Heart left ventricle (tissue), 16 donors: ENCODE measurements at regions not wholly inside any gene's neighbourhood (a gene's known extent, or its start where the extent isn't known, plus 50 kb on each side); places are given as distances from the start of the nearest gene placed in this dataset.

ENCODE experiments used
- ATAC-seq, 4 donors: fragments of 200-7000 bp; cut with Tn5 transposase; one replicate each; pipeline ENCODE4 v1.9.1; 2020 to 2022; ENCODE audit warnings: moderate library complexity in 4 of 4, mild to moderate bottlenecking in 3 of 4, moderate number of reproducible peaks in 1 of 4
- DNase-seq, 5 donors: peaks; one replicate each; pipeline ENCODE4 v3.0.0-alpha.2; 2020
- H3K27ac ChIP-seq, 12 donors: fragments of 200-600 bp; sonication (generic) in 4 of 12; one replicate each; pipeline versions ENCODE4 v1.5.0 to v1.8.0; 2016 to 2022; ENCODE audit warnings: mild to moderate bottlenecking in 2 of 12
- H3K27me3 ChIP-seq, 9 donors: fragments of 200-600 bp; sonication (generic) in 2 of 9; one replicate each; pipeline versions ENCODE4 v1.5.1 to v1.8.0; 2016 to 2022; ENCODE audit warnings: mild to moderate bottlenecking in 3 of 9
- H3K36me3 ChIP-seq, 9 donors: fragments of 200-600 bp; sonication (generic) in 2 of 9; one replicate each; pipeline versions ENCODE4 v1.5.0 to v1.8.0; 2018 to 2022; ENCODE audit warnings: mild to moderate bottlenecking in 2 of 9
- H3K4me1 ChIP-seq, 12 donors: fragments of 200-600 bp; sonication (generic) in 4 of 12; one replicate each; pipeline versions ENCODE4 v1.5.0 to v1.8.0; 2016 to 2022; ENCODE audit warnings: mild to moderate bottlenecking in 3 of 12
- H3K4me3 ChIP-seq, 12 donors: fragments of 200-600 bp; sonication (generic) in 4 of 12; one replicate each; pipeline versions ENCODE4 v1.5.0 to v1.8.0; 2017 to 2022; ENCODE audit warnings: mild to moderate bottlenecking in 9 of 12, moderate library complexity in 4 of 12
- H3K9me3 ChIP-seq, 12 donors: fragments of 200-600 bp; sonication (generic) in 4 of 12; one replicate each; pipeline versions ENCODE4 v1.5.0 to v1.8.0; 2016 to 2022; ENCODE audit warnings: mild to moderate bottlenecking in 1 of 12
- CTCF ChIP-seq, 12 donors: fragments of 200-600 bp; sonication (generic) in 4 of 12; IDR thresholded peaks; one replicate each; pipeline versions ENCODE4 v1.5.0 to v1.8.0; 2018 to 2022; ENCODE audit warnings: antibody characterized with exemption in 12 of 12, mild to moderate bottlenecking in 5 of 12
- POLR2A ChIP-seq, 2 donors: fragments of 450-650 bp; IDR thresholded peaks; one replicate each; pipeline ENCODE4 v1.6.1; 2017; ENCODE audit warnings: antibody characterized with exemption in 2 of 2, mild to moderate bottlenecking in 2 of 2, moderate library complexity in 2 of 2
- WGBS, 4 donors: extraction: QIAGEN DNeasy Blood & Tissue Kit in 2 of 4; methylation state at CpG; one replicate each; pipeline versions ENCODE4 v1.1.5 to v1.1.7; 2013 to 2018; 5-methylcytosine and 5-hydroxymethylcytosine counted together
- intact Hi-C, 10 donors: fragments of 100-400 bp; cut with DNase I; formaldehyde crosslinking; loops; one replicate each; pipeline versions ENCODE4 v1.11.1 to v1.14.2; 2022
- donor health status: ischemic (EF 13 %, LVEDD 7.1; RV severe dilation, severe dysfunction).
- donor health status: healthy with polysubstance abuse.
- donor health status: DM: no; HTN: yes; CAD: no.
- donor health status: DM: no; HTN: no; CAD: no.
- donor health status: ischemic (EF 25% LVEDD 6.9; RV normal size, moderate dysfunction).
- donor health status: ischemic (EF 25% LVEDD 5.7; RV mildly dilated, moderate dysfunction).
- donor health status: healthy.
- donor health status: DM: yes; HTN: yes; CAD: no.
- donor health status: ischemic (EF 35%, LVEDD 5.7; RV mildly dilated, moderate dysfunction).
- donor health status: nonischemic (EF 11% LVEDD 7.7; RV severe dilation, severe dysfunction).
- donor health status: DM: yes; HTN: yes; CAD: no.
- donor health status: PGD.
- donor health status: ischemic (EF 29% LVEDD 5.4; RV normal size, mild dysfunction).
- donor health status: nonischemic (EF 23%, LVEDD 6.1; RV moderate dilation, normal function).

GRCh38 chr1:55912438-55912837, 666.9 kb downstream of the PLPP3 start:
- intact Hi-C loops = no loop called here
- no peaks in the 10 kb centered on the region for H3K9me3 ChIP-seq
- peaks cover 0 to 7% (median 0%) of the 10 kb centered on the region in 12 donors for H3K4me1 ChIP-seq
- TF ChIP-seq POLR2A (IDR thresholded peaks at IDR 0.05) (no peak), CTCF (IDR thresholded peaks at IDR 0.05) (no peak)
- no peaks in the 10 kb centered on the region for H3K36me3 ChIP-seq
- H3K27ac ChIP-seq = no peak overlapping the region
- DNase-seq (no peak), ATAC-seq (no peak)
- H3K27me3 ChIP-seq = no peaks in the 10 kb centered on the region
- H3K4me3 ChIP-seq = no peak overlapping the region
- WGBS, 4 donors = 97 to 99% (median 98%) methylated on average over 5 to 6 of the region's 6 CpGs

- H3K4me1 ChIP-seq = no peaks in the 10 kb centered on the region
- TF ChIP-seq CTCF (IDR thresholded peaks at IDR 0.05) (no peak), POLR2A (IDR thresholded peaks at IDR 0.05) (no peak)
- DNase-seq (no peak), ATAC-seq (no peak)
- no peak overlapping the region for H3K4me3 ChIP-seq
- peaks cover 0 to 13% (median 0%) of the 10 kb centered on the region in 12 donors for H3K9me3 ChIP-seq
- intact Hi-C loops = no loop called here
- H3K27ac ChIP-seq = no peak overlapping the region
- H3K36me3 ChIP-seq = no peaks in the 10 kb centered on the region
- no peaks in the 10 kb centered on the region for H3K27me3 ChIP-seq
- 93 to 97% (median 96%) methylated on average over 3 of the region's 3 CpGs for WGBS, 4 donors
These were observed 674.8 kb downstream of the PLPP3 start for GRCh38 chr1:55904541-55904940.

GRCh38 chr1:55898181-55898580, 681.2 kb downstream of the PLPP3 start:
- DNase-seq = no peak
- H3K27ac ChIP-seq = no peak overlapping the region
- H3K36me3 ChIP-seq = no peaks in the 10 kb centered on the region
- TF ChIP-seq POLR2A (IDR thresholded peaks at IDR 0.05) = no peak
- no peak for TF ChIP-seq CTCF (IDR thresholded peaks at IDR 0.05)
- no peaks in the 10 kb centered on the region for H3K27me3 ChIP-seq
- no peak for ATAC-seq
- H3K4me3 ChIP-seq = no peak overlapping the region
- intact Hi-C loops = no loop called here
- H3K4me1 ChIP-seq = no peaks in the 10 kb centered on the region
- peaks cover 0 to 30% (median 5%) of the 10 kb centered on the region in 12 donors for H3K9me3 ChIP-seq
- 92 to 100% (median 98%) methylated on average over 1 of the region's 1 CpG for WGBS, 4 donors

- no peak overlapping the region for H3K4me3 ChIP-seq
- H3K9me3 ChIP-seq = peaks cover 0 to 46% (median 9%) of the 10 kb centered on the region in 12 donors
- 91 to 94% (median 91%) methylated on average over 5 of the region's 5 CpGs for WGBS, 4 donors
- H3K27me3 ChIP-seq = no peaks in the 10 kb centered on the region
- no peak for TF ChIP-seq POLR2A (IDR thresholded peaks at IDR 0.05)
- TF ChIP-seq CTCF (IDR thresholded peaks at IDR 0.05) = no peak
- ATAC-seq (no peak), DNase-seq (no peak)
- intact Hi-C loops = no loop called here
- H3K27ac ChIP-seq = no peak overlapping the region
- no peaks in the 10 kb centered on the region for H3K36me3 ChIP-seq
- no peaks in the 10 kb centered on the region for H3K4me1 ChIP-seq
These were observed 681.0 kb upstream of the USP24 start for GRCh38 chr1:55896210-55896609.
